ENCODE measurements at regions not wholly inside any gene's neighbourhood (a gene's known extent, or its start where the extent isn't known, plus 50 kb on each side); places are given as distances from the start of the nearest gene placed in this dataset.
A peak's percentile ranks its signal among the peaks of the same experiment; 100 is the strongest.

- no peak for DNase-seq
These were observed 850.9 kb downstream of the TFAP2A start for GRCh38 chr6:9564021-9564420.

GRCh38 chr6:9563568-9563967 is 851.3 kb downstream of the TFAP2A start:
- DNase-seq: no peak

- DNase-seq: no peak
These were observed 860.1 kb downstream of the TFAP2A start for GRCh38 chr6:9554806-9555205.

DNA sequence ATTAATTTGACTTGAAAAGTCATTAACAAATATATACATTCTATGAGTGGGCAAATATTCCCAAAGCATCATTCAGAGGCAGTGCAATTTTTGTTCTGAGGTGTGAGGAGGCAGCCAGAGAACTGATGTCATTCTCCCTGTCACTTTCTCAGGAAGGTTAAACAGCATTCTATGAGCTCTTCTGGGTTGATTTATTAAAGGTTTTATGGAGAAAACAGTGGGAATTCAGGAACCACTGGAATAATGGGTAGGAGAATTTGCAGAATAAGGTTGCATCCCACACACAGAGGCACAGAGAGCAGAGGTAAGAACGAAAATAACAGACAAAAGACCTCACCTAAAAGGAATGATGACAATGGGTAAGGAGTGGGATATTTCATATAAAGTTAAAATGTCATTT is 860.6 kb downstream of the TFAP2A start:
- no peak for DNase-seq

GRCh38 chr6:9553002-9553401 is 861.9 kb downstream of the TFAP2A start:
- no peak for DNase-seq

- no peak for DNase-seq
These were observed 871.2 kb downstream of the TFAP2A start for GRCh38 chr6:9543649-9544048.

DNA sequence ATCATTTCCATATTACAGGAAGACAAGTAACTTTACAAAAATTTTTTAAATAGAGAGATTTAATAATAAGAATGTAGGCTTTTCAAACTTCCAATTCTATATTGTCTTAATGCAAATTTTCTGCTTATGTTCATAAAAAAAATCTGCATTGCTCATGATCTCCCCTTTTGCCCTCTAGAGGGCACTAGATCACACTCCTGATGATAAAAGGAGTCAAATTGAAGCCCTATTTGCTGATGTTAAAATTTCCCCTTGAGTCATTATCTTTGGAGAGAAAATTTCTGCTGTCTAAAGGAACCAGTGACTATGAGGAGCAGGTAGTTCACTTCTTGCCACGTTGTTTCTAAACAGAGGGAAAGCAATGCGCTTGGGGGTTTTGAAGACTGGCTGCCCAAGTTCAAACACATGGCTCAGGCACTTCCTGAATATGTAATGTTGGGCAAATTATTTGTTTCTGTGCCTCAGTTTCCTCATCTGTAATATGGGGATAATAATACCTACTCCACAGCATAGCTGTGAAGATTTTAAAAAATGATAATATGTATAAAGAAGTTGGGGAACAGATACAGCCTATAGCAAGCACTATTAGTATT is 874.2 kb downstream of the TFAP2A start:
- DNase-seq: peak; percentile 0

DNA sequence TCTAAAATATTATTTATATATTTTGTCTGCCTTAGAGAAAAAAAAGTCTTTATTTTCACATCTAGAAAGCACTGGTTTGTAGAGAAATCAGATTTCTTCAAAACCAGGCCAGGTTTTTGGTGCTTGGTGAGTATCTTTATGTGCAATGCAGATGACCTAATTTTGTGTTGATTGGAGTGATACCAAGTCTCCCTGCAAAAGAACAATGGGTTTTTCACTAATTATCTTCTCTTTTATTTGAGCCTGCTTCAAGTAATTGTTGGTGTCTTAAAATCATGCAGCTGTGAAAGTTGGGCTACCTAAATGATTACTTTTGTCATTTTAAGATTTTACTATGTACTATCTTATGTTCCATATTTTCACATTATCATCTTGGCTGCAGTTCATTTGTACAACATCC is 874.7 kb downstream of the TFAP2A start:
- DNase-seq: no peak

DNA sequence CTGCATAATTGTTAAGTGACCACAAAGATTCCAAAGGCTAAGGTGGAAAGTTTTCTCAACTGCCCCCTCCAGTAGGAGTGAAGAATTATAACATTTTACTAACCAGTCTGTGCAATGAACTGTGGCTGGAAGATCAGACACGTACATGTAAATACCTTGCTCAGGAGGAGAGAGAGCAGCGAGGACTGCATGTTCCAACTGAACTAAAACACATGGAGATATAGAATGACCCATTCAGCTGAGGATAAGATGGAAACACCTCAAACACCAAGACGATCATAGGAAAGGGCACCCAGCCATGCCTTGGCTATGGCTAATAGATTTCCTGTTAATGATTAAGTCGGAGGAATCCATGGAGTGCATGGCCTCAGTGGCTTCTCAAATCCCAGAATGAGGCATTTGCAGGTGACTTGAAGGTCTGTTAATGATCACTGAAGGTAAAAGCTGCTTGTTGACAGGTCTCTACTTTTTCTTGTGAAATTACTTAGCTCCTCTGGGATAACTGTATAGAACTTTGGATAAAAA is 875.6 kb downstream of the TFAP2A start:
- DNase-seq: no peak

GRCh38 chr6:9537381-9537780 is 877.5 kb downstream of the TFAP2A start:
- DNase-seq: no peak

GRCh38 chr6:9535106-9535505 is 879.8 kb downstream of the TFAP2A start:
- no peak for DNase-seq

DNA sequence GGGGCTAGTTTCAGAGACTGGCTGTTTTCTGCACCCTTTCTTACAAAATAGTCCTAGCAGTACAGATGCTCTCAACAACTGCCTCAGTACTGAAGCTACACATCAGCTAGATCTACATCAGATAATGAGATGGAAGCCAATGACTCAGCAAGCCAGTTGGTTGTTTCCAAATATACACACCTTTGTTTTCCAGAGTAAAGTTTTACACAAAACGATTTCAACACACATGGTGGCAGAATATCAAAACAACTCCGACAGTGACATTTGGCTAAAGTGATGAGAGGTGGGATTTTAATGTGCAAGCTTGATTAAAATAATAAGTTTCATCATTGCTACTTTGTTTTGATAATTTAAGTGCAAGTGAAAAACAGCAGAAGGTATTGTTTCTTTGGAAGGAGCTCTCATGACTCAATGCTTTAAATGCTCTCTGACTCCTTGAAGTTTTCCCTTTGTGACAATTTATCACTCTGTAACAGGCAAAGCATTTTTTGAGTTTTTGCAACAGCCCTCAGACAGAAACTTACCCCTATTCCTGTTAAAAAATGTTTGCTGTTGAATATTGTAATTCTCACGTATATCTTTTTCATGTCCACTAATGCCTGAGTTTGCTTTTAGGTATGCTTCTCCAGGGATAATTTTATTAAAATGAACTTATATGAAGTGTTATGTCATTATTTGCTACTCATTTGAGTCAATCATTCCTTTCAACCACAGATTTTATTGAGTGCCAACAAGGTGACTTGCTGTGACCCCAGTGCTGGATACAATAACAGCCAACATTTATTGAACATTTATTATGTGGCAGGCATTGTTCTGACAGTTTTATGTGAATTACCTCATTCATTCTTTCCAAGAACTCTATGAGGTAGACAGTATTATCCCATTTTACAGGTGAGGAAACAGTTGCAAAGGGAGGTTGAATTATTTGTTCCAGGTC is 882.0 kb downstream of the TFAP2A start:
- no peak for DNase-seq

DNA sequence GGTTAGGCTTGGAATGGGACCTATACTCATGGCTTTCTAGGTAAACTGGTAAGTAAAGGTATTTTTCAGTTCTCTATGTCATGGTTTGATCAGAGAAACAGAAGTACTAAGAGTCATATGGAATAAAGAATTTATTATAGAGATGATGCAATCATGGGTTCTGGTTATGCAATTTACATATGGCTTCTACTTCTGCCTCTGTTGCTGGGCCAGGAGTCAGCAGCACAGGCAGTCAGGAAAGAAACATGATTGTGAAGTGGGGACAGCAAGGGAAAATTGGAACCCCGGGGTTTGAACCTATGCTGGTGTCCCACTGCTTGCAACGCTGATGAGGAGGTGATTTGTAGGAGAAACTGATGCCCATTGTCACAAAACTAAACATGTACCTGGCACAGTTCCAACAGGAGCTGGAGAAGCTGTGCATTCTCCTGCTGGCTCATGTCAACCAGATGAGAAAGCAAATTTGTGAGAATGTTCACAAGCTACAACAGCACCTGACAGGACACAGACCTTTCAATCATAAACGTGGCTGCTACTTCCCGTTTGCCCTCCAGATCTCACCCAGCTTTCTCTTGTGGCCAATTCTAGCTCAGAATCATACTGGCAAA is 887.1 kb downstream of the TFAP2A start:
- DNase-seq: no peak

GRCh38 chr6:9523462-9523861 is 891.4 kb downstream of the TFAP2A start:
- DNase-seq: no peak

- no peak for DNase-seq
These were observed 892.8 kb downstream of the TFAP2A start for GRCh38 chr6:9522101-9522500.

DNA sequence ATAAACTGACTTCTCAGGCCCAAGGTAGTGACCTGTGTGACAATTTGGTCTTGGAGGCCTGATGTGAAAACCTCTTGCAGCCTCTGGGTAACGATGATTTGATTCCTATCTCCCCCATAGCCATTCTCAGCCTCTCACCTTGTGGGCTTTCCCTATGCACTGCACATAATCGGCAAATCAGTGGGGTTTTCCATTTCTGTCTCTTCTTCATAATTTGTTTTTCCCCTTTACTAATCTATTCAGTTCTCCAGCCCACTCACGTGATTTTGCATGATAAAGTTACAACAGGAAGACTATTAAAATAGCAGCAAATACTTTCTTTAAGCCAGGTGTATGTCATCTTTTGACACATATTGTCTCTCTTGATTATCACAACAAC is 893.7 kb downstream of the TFAP2A start:
- no peak for DNase-seq

DNA sequence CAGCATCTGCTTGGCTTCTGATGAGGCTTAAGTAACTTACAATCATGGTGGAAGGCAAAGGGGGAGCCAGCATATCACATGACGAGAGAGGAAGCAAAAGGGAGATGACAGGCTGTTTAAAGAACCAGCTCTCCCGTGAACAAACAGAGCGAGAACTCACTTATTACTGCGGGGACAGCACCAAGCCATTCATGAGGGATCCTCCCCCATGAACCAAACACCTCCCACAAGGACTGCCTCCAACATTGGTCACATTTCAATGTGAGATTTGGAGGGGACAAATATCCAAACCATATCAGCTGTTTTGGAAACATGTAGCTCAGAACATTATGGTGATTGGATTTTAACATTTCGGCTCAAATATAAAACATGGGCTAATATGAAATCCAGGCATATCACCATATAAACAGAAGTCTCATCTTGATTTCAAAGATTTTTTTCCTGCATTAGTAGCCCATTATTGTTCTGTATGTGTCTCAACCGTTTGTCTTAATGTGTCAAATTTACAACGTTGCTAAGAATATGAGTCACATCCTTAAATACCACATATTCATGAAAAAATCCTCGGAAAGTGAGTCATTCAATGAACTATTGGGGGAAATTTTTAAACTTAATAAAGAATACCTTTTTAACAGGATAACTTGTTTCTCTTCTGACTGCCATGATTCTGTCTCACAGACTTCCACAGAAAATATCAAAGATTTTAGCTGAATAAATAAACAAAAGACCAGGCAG is 894.3 kb downstream of the TFAP2A start:
- DNase-seq: no peak

DNA sequence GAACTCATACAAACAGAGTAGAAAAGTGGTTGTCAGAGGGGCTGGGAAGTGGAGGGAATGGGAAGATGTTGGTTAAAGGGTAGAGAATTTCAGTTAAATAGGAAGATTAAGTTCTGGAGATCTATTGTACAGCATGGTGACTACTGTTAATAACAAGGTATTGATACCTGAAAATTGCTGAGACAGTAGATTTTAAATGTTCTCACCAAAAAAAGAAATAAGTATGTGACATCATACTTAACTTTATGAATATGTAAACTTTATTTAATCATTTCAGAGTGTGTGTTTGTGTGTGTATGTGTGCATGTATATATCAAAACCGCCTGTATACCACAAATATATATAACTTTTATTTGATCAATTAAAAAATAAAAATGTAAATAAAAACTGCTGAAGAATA is 896.4 kb downstream of the TFAP2A start:
- no peak for DNase-seq

GRCh38 chr6:9517806-9518205 is 897.1 kb downstream of the TFAP2A start:
- no peak for DNase-seq

- no peak for DNase-seq
These were observed 899.0 kb downstream of the TFAP2A start for GRCh38 chr6:9515633-9516606.

- DNase-seq: no peak
These were observed 900.7 kb downstream of the TFAP2A start for GRCh38 chr6:9514146-9514545.

GRCh38 chr6:9511157-9511556 is 903.7 kb downstream of the TFAP2A start:
- DNase-seq: no peak
